Fibroblast of pulmonary artery (primary cell): ENCODE measurements at regions not wholly inside any gene's neighbourhood (a gene's known extent, or its start where the extent isn't known, plus 50 kb on each side); places are given as distances from the start of the nearest gene placed in this dataset.

ENCODE experiments used
- DNase-seq: peaks from one replicate; pipeline ENCODE4 v3.0.0-alpha.2; 2010; ENCODE audit warnings: low read depth
- H3K4me3 ChIP-seq: replicated peaks from 2 replicates; pipeline ENCODE4 v1.5.1; 2011; ENCODE audit warnings: low read depth, mild to moderate bottlenecking, control low read depth, low read length, moderate library complexity
- TF ChIP-seq, protein P1 (sequence below): IDR thresholded peaks from 2 replicates; pipeline ENCODE4 v1.5.1; 2011; ENCODE audit warnings: mild to moderate bottlenecking, control low read depth, low read length, inconsistent platforms; ENCODE audit errors: missing control alignments

DNA sequence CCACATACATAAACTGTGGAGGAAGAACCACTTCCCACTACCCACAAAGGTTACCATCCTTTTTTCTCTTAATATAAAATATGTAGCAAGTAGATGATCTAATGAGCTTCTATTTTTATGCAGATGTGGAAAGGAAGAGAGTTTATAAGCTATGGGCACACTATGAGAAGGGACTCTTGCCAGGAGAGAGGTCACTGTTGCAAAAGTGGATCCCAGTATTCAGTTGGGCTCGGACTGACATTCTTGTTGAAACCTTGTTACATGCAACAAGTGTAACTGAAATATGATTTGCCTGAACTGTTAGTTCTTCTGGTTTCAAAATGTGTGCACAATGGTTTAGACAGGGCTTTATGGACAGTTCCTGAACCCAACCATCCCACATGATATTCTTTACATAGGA lies 397.4 kb upstream of the PKN2 start:
- DNase-seq, result no peak
- TF ChIP-seq, protein P1, sequence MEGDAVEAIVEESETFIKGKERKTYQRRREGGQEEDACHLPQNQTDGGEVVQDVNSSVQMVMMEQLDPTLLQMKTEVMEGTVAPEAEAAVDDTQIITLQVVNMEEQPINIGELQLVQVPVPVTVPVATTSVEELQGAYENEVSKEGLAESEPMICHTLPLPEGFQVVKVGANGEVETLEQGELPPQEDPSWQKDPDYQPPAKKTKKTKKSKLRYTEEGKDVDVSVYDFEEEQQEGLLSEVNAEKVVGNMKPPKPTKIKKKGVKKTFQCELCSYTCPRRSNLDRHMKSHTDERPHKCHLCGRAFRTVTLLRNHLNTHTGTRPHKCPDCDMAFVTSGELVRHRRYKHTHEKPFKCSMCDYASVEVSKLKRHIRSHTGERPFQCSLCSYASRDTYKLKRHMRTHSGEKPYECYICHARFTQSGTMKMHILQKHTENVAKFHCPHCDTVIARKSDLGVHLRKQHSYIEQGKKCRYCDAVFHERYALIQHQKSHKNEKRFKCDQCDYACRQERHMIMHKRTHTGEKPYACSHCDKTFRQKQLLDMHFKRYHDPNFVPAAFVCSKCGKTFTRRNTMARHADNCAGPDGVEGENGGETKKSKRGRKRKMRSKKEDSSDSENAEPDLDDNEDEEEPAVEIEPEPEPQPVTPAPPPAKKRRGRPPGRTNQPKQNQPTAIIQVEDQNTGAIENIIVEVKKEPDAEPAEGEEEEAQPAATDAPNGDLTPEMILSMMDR, result no peak
- no peak overlapping the region for H3K4me3 ChIP-seq

DNA sequence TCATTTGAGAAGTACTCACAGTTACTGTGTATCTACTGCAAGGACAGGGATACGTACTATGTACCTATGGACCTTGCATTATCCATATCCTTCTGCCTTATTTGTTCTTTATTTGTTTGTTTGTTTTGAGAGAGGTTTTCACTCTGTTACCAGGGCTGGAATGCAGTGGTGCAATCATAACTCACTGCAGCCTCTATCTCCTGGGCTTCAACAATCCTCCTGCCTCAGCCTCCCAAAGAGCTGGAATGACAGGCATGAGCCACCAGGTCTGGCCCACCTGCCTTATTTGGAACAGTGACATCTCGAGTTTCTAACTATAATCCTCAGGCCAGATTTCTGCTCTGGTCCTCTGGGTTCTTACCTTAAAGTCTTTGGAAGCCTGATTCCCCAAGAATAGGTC lies 395.5 kb upstream of the PKN2 start:
- no peak for DNase-seq
- TF ChIP-seq, protein P1, result no peak
- H3K4me3 ChIP-seq, result no peak overlapping the region

DNA sequence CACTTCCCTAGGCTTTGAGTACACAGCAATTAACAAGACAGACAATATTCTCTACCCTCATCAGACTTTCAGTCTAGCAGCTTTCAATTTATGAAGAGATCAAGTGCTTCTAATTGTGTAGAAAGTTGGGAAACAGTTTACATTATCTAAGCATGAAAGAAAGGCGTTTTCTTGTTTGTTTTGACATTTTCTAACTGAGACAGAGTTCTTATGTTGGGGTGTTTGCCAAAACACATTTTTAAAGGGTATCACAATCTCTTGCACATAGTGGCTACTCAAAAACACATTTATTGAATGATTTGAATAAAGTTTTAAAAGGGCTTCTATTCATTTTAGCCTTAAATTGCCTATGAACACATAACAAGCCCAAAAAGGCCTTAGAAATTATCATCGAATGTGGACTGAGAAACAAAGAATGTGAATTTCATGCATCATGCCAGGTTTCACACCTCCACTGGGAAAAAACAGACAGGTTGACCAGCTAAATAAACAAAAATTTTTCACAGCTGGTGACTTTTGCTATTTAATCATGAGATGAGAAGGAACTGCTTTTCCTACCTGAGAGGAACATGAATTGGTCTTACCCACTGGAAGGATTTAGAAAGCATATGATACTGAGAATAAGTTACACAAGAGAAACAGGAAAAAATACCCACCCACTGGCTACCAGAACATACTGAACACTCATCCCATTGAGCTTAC lies 394.5 kb upstream of the PKN2 start:
- DNase-seq, result no peak
- H3K4me3 ChIP-seq, result no peak overlapping the region
- TF ChIP-seq, protein P1, result no peak

DNA sequence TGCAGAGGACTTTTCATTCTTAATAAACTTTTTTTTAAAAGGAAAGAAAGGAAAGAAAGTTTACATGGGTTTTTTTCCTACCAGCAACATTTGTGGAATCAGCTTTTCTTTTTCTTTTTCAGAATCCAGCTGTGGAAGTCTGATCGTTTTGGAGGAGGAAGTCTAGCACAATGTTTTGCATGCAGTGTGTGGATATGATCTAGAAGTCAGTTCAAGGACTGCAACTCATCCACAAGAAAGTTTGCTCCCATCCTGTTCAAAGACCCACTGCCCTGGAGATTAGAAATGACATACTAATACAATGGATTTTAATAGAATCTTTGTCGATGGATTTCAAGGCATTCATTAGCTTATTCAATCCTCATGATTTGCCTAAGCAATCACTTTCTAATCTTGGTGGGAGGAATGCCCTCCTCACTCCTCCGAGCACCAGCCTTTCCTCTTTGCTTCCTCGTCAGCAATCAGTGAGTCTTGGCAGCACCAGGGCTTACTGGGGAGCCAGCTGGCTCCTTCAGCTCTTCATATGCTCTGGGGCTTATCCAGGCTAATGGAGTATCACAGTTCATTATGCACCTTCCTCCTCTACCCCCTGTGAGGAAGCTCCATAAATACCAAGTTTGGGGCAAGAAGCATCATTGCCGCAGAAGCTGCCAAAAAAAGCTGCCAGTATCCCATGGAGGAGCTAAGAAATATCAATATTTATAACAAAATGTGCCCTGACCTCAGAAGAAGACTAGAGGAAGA lies 392.3 kb upstream of the PKN2 start:
- TF ChIP-seq, protein P1, result no peak
- no peak overlapping the region for H3K4me3 ChIP-seq
- no peak for DNase-seq

DNA sequence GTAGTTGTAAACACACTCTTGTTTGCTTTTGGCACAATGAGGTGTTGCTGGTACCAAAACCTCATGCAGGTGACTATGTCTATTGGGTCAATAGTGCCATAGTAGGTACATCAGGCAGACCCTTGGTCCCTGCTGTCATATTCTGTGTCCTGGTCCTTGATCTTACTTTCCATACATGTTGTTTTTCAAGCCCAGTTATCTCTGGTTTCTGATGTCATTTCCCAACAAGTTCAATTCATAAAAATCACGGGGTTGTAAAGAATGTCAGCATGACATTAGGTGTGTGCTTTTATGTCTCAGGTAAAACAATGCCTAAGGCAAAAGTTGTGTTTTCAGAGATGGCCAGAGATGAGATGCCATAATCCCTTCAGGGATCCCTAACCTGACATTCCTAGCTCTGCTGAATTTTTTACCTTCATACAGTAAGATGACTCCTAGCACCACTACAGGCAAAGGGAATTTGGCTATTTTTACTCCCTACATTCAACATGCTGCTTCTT lies 390.3 kb upstream of the PKN2 start:
- no peak overlapping the region for H3K4me3 ChIP-seq
- TF ChIP-seq, protein P1, result no peak

DNA sequence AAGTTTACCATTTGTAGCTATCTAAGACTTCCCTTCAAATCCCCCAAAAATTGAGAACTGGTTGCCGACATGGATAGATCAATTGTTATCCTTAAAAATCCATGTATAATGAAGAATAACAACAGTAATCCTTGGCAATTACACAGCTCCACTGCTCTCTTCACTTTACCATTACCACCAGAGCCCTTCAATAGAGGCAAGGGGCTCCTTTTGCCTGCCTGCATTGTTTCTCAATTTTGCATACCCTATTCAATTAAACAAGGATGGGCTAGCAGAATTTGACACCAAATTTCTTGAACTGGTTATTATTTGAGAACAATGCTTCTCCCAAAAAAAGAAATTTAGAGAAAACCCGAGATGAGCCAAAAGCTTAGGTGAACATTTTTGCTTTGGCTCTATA lies 387.8 kb upstream of the PKN2 start:
- no peak overlapping the region for H3K4me3 ChIP-seq
- DNase-seq, result no peak
- TF ChIP-seq, protein P1, result no peak

More for the DNA sequence above, 390.3 kb upstream of the PKN2 start:
- DNase-seq, result no peak
